ENCODE measurements at regions not wholly inside any gene's neighbourhood (a gene's known extent, or its start where the extent isn't known, plus 50 kb on each side); places are given as distances from the start of the nearest gene placed in this dataset.

GRCh38 chr1:50295566-50295965 lies 127.7 kb downstream of the DMRTA2 start:
- DNase-seq (ENCODE audit: low read depth in 3 of 3) = no peak

GRCh38 chr1:50292276-50292675 lies 131.0 kb downstream of the DMRTA2 start:
- no peak for DNase-seq (ENCODE audit: low read depth in 3 of 3)

GRCh38 chr1:50289495-50289894 lies 133.7 kb downstream of the DMRTA2 start:
- no peak for DNase-seq (ENCODE audit: low read depth in 3 of 3)

GRCh38 chr1:50285994-50286393 lies 137.2 kb downstream of the DMRTA2 start:
- DNase-seq (ENCODE audit: low read depth in 3 of 3) = no peak

GRCh38 chr1:50279622-50280330 lies 143.5 kb downstream of the DMRTA2 start:
- DNase-seq (ENCODE audit: low read depth in 3 of 3) = no peak

- no peak for DNase-seq (ENCODE audit: low read depth in 3 of 3)
These were observed 144.3 kb downstream of the DMRTA2 start for GRCh38 chr1:50278961-50279360.

- no peak for DNase-seq (ENCODE audit: low read depth in 3 of 3)
These were observed 144.8 kb downstream of the DMRTA2 start for GRCh38 chr1:50278410-50278809.

- DNase-seq (ENCODE audit: low read depth in 3 of 3) = no peak
These were observed 147.7 kb downstream of the DMRTA2 start for GRCh38 chr1:50275566-50275965.

GRCh38 chr1:50272912-50273311 lies 150.3 kb downstream of the DMRTA2 start:
- DNase-seq (ENCODE audit: low read depth in 3 of 3) = no peak

- DNase-seq (ENCODE audit: low read depth in 3 of 3) = no peak
These were observed 151.2 kb downstream of the DMRTA2 start for GRCh38 chr1:50271968-50272578.

GRCh38 chr1:50271337-50271736 lies 151.9 kb downstream of the DMRTA2 start:
- DNase-seq (ENCODE audit: low read depth in 3 of 3) = no peak

- no peak for DNase-seq (ENCODE audit: low read depth in 3 of 3)
These were observed 152.3 kb downstream of the DMRTA2 start for GRCh38 chr1:50270926-50271325.

GRCh38 chr1:50268049-50268448 lies 155.2 kb downstream of the DMRTA2 start:
- DNase-seq (ENCODE audit: low read depth in 3 of 3) = no peak

- DNase-seq (ENCODE audit: low read depth in 3 of 3) = no peak
These were observed 156.7 kb downstream of the DMRTA2 start for GRCh38 chr1:50266509-50266908.

- no peak for DNase-seq (ENCODE audit: low read depth in 3 of 3)
These were observed 157.1 kb downstream of the ELAVL4 start for GRCh38 chr1:50265790-50266314.

GRCh38 chr1:50264590-50264989 lies 155.9 kb downstream of the ELAVL4 start:
- no peak for DNase-seq (ENCODE audit: low read depth in 3 of 3)

- no peak for DNase-seq (ENCODE audit: low read depth in 3 of 3)
These were observed 153.7 kb downstream of the ELAVL4 start for GRCh38 chr1:50262436-50262835.

GRCh38 chr1:50261951-50262350 lies 153.2 kb downstream of the ELAVL4 start:
- no peak for DNase-seq (ENCODE audit: low read depth in 3 of 3)

- no peak for DNase-seq (ENCODE audit: low read depth in 3 of 3)
These were observed 149.4 kb downstream of the ELAVL4 start for GRCh38 chr1:50257940-50258685.

GRCh38 chr1:50257029-50257428 lies 148.3 kb downstream of the ELAVL4 start:
- no peak for DNase-seq (ENCODE audit: low read depth in 3 of 3)

Measured in stimulated activated CD4-positive, alpha-beta T cell treated with anti-CD3 and anti-CD28 coated beads, TNF-alpha, amount 100 ng/mL, for 4 hours (primary cell).